Prostate gland (tissue), 2 donors: ENCODE measurements at regions not wholly inside any gene's neighbourhood (a gene's known extent, or its start where the extent isn't known, plus 50 kb on each side); places are given as distances from the start of the nearest gene placed in this dataset.

Experiments
- POLR2AphosphoS5 ChIP-seq: sonication (generic); formaldehyde crosslinking; IDR thresholded peaks from one replicate; pipeline ENCODE4 v1.6.1; 2017; ENCODE audit warnings: antibody characterized with exemption
- TF ChIP-seq, protein P1 (sequence below), 4 experiments: fragments of 200-600 bp in 2 of 4; fragments of 450-650 bp in 2 of 4; sonication (generic) in 2 of 4; IDR thresholded peaks; 1 replicate in 3 of 4; 2 replicates in 1 of 4; pipeline ENCODE4 v1.5.1; 2016 to 2019; ENCODE audit warnings: antibody characterized with exemption in 4 of 4, mild to moderate bottlenecking in 2 of 4, moderate library complexity in 2 of 4

DNA sequence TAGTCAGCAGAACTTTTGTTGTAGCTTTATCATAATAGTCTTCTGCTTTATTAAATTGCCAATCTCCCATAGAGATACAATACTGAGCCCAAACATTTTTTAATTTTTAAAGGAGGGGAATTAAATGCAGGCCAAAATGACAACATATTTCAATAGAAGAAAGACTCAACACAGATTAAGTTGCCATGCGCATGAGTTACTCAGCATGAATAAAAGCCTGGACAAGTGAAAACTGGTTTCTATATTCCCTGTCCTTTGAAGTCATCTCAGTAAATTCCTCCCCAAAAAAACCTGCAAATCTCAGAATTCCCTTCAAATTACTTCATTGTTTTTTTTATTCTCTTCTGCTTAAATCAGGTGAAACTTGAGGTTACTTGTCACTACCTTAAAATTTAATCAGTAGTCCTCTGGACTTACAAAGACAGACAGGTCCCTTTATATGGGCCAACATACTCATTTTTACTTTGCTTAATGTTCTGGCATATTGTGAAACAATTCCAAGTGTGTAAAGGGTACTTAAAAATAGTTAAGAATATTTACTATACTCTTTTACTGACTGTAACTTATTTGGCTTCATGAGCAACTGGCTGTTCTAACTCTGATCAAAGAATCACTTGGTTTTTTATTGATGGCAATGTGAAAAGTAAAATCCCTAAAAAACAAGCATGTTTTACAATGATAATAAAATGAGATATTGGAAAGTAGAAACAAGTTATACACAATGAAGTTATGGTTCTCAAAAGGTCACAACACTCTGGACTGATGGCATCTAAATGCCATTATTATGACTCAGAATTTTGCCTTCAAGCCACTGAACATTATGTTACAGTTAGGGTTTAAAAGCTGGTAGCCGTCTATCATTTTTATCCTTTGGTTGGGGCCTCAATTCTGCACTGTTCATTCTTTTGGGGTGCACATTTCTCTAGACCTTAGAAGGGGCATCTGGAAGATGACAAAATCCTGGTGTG, 49.9 kb upstream of the COL21A1 start:
- TF ChIP-seq POLR2AphosphoS5 = no peak
- TF ChIP-seq, protein P1, sequence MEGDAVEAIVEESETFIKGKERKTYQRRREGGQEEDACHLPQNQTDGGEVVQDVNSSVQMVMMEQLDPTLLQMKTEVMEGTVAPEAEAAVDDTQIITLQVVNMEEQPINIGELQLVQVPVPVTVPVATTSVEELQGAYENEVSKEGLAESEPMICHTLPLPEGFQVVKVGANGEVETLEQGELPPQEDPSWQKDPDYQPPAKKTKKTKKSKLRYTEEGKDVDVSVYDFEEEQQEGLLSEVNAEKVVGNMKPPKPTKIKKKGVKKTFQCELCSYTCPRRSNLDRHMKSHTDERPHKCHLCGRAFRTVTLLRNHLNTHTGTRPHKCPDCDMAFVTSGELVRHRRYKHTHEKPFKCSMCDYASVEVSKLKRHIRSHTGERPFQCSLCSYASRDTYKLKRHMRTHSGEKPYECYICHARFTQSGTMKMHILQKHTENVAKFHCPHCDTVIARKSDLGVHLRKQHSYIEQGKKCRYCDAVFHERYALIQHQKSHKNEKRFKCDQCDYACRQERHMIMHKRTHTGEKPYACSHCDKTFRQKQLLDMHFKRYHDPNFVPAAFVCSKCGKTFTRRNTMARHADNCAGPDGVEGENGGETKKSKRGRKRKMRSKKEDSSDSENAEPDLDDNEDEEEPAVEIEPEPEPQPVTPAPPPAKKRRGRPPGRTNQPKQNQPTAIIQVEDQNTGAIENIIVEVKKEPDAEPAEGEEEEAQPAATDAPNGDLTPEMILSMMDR (IDR thresholded peaks at IDR 0.05) = no peak
